ENCODE measurements at regions not wholly inside any gene's neighbourhood (a gene's known extent, or its start where the extent isn't known, plus 50 kb on each side); places are given as distances from the start of the nearest gene placed in this dataset.

DNA sequence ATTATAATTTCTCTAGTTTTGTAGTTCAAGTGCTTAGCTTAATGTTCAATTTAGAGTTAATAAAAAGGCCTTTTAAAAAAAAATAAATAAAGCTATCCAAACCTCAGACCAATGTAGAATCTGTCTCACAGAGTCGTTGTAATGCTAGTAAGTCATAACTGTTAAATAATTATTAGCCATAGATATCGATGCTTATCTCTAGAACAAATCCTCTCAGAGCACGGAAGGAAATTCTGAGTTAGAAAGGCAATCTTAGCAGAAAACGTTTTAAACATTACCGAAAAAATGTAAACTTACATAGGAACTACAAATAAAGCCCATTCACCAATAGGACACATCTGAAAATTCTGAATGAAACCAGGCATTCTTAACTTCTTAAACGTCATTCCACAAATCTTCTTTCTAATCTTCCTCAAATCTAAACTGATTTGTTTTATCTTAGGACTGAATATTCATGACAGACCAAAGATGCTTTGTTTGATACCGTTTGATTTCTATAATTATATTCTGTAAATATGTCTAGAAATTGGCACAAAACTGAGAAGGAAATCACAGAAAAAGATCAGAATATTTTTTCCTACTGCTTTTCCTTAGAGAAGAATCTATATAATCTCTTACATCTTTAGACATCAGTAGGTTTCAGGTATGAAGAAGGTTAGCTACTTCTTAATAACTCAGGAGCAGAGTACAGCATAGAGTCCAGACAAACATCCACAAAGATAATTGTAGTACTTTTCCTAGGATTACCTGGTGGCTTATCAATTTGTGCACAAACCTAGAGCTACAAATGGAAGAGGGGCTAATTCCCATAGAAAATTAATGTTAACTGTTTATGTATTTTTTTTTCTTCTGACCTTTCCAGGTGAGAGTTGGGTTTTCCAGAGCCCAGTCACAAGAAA, 140.7 kb downstream of the BTC start:
- TF ChIP-seq ZNF274 (IDR thresholded peaks at IDR 0.05; ENCODE audit: low read depth, low read length) = no peak
- TF ChIP-seq YY1 (IDR thresholded peaks at IDR 0.05; ENCODE audit: insufficient read depth, insufficient read length) = no peak

Measured in NT2/D1 (cell line).